ENCODE measurements at regions not wholly inside any gene's neighbourhood (a gene's known extent, or its start where the extent isn't known, plus 50 kb on each side); places are given as distances from the start of the nearest gene placed in this dataset.

- no peak for TF ChIP-seq CTCF (IDR thresholded peaks at IDR 0.05)
- no peak for TF ChIP-seq POLR2AphosphoS5 (IDR thresholded peaks at IDR 0.05)
- no peak for TF ChIP-seq POLR2A (IDR thresholded peaks at IDR 0.05)
These were observed 162.8 kb upstream of the CDH11 start for GRCh38 chr16:65284626-65285025.

Measured in breast epithelium (tissue), 3 donors.